Type B pancreatic cell (in vitro differentiated cells): ENCODE measurements at regions not wholly inside any gene's neighbourhood (a gene's known extent, or its start where the extent isn't known, plus 50 kb on each side); places are given as distances from the start of the nearest gene placed in this dataset.

Experiments used
- DNase-seq: peaks from one replicate; pipeline ENCODE4 v3.0.0; 2021; ENCODE audit warnings: mixed read lengths; ENCODE audit not compliant: unreplicated experiment; ENCODE audit errors: extremely low spot score
- H3K27ac Mint-ChIP-seq: 2 replicates; pipeline ENCODE4 v1.8.0; 2021; ENCODE audit warnings: mild to moderate bottlenecking, mixed read lengths
- H3K27me3 Mint-ChIP-seq: 2 replicates; pipeline ENCODE4 v1.8.0; 2021; ENCODE audit warnings: mixed read lengths
- H3K36me3 Mint-ChIP-seq: 2 replicates; pipeline ENCODE4 v1.8.0; 2021; ENCODE audit warnings: mixed read lengths
- H3K4me1 Mint-ChIP-seq: one replicate; pipeline ENCODE4 v1.8.0; 2021; ENCODE audit warnings: mixed read lengths; ENCODE audit not compliant: unreplicated experiment
- H3K4me3 Mint-ChIP-seq: 2 replicates; pipeline ENCODE4 v1.8.0; 2021; ENCODE audit warnings: mild to moderate bottlenecking, mixed read lengths
- H3K9me3 Mint-ChIP-seq: 2 replicates; pipeline ENCODE4 v1.8.0; 2021; ENCODE audit warnings: mixed read lengths
- TF ChIP-seq, protein P1 (sequence below): fragments of 200-600 bp; sonication (generic); conservative IDR thresholded peaks from 2 replicates; pipeline ENCODE4 v1.5.0; 2021; ENCODE audit warnings: antibody characterized with exemption, mild to moderate bottlenecking

DNA sequence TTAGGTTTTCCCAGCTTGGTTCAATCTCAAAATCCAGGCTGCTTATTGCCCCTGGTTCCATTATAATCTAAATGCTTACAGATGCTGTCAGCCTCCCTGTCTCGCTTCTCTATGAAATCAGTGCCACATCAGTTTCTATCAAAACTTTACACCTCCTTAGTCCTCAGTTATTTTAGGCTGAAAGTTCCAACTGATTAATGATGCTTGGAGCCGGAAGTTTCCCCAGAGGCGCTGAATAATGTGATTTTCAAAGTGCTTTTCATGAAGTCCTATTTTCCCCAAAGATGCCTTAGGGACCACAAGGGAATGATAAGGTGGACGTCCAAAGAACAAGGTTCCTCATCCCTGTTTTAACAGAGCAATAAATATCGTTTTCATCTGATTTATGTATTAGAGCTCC lies 262.4 kb upstream of the RMST start:
- DNase-seq: no peak
- H3K9me3 Mint-ChIP-seq: peaks cover 23% of the 10 kb centered on the region
- TF ChIP-seq, protein P1, sequence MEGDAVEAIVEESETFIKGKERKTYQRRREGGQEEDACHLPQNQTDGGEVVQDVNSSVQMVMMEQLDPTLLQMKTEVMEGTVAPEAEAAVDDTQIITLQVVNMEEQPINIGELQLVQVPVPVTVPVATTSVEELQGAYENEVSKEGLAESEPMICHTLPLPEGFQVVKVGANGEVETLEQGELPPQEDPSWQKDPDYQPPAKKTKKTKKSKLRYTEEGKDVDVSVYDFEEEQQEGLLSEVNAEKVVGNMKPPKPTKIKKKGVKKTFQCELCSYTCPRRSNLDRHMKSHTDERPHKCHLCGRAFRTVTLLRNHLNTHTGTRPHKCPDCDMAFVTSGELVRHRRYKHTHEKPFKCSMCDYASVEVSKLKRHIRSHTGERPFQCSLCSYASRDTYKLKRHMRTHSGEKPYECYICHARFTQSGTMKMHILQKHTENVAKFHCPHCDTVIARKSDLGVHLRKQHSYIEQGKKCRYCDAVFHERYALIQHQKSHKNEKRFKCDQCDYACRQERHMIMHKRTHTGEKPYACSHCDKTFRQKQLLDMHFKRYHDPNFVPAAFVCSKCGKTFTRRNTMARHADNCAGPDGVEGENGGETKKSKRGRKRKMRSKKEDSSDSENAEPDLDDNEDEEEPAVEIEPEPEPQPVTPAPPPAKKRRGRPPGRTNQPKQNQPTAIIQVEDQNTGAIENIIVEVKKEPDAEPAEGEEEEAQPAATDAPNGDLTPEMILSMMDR: no peak
- H3K36me3 Mint-ChIP-seq: no peaks in the 10 kb centered on the region
- no peak overlapping the region for H3K4me3 Mint-ChIP-seq
- peaks cover 9% of the 10 kb centered on the region for H3K4me1 Mint-ChIP-seq
- H3K27me3 Mint-ChIP-seq: no peaks in the 10 kb centered on the region
- no peak overlapping the region for H3K27ac Mint-ChIP-seq

DNA sequence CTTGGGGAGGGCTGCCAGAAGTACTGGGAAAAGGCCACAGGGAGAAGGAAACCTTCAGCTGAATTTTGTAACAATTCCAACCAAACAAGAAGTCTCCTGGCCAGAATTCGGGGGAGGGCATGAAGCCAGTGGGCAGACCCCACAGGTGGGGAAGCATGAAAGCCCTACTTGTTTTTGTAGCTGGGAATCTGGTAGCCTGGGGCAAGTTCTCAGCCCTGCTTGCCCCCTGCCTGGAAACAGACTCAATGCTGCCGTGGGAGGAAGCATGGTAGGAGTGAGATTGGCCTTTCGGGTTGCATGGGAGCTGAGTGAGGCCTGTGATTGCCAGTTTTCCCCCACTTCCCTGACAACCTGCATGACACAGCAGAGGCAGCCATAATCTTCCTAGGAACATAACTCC lies 259.2 kb upstream of the RMST start:
- H3K27ac Mint-ChIP-seq: no peak overlapping the region
- TF ChIP-seq, protein P1: no peak
- no peaks in the 10 kb centered on the region for H3K27me3 Mint-ChIP-seq
- no peaks in the 10 kb centered on the region for H3K36me3 Mint-ChIP-seq
- peaks cover 13% of the 10 kb centered on the region for H3K9me3 Mint-ChIP-seq
- peaks cover 9% of the 10 kb centered on the region for H3K4me1 Mint-ChIP-seq
- DNase-seq: no peak
- no peak overlapping the region for H3K4me3 Mint-ChIP-seq

DNA sequence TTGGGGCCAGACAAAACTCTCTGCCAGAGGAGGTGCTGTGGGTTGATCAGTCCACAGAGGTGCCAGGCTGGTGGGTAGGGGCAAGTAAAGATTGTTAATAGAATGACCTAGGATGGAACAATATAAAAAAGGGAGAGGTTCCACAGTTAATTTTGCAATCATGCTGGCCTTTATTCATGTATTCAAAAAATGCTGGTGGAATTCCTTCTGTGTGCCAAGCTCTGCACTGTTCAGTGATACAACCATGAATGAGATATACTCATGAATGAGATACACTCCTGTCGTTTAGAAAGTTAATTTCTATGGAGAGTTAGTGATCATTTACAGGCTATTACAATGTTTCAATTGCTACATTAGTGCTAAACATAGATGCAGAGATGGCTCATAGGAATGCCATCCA lies 252.6 kb upstream of the RMST start:
- H3K36me3 Mint-ChIP-seq: no peaks in the 10 kb centered on the region
- no peak overlapping the region for H3K4me3 Mint-ChIP-seq
- DNase-seq: no peak
- TF ChIP-seq, protein P1: no peak
- peaks cover 5% of the 10 kb centered on the region for H3K9me3 Mint-ChIP-seq
- peaks cover 13% of the 10 kb centered on the region for H3K27me3 Mint-ChIP-seq
- no peak overlapping the region for H3K27ac Mint-ChIP-seq
- no peaks in the 10 kb centered on the region for H3K4me1 Mint-ChIP-seq

DNA sequence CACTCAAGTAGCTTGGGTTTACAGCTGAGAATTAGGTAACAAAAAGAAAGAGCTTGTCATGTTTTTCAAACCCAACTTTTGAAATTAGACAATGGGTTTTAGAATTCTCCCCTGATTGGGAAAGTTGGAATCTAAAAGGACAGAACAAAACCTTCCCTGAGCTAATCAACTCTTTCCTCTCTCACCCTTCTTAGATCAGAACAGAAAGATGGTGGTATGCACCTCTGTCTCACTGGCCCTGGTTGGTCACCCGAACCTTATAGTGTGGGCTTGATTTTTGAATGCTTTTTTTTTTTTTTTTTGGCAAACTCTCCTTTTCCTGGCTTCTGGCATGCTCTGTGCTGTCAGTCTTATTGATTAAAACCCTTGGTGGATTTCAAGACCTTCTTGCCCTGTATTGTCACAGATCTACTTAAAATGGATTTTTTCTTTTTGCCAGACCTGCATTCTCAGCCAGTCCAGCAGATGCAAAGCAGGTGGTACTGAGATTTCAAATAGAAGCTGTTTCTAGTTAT lies 251.1 kb upstream of the RMST start:
- TF ChIP-seq, protein P1: no peak
- Mint-ChIP-seq H3K27ac (no peak overlapping the region), H3K9me3 (peaks cover 4% of the 10 kb centered on the region)

DNA sequence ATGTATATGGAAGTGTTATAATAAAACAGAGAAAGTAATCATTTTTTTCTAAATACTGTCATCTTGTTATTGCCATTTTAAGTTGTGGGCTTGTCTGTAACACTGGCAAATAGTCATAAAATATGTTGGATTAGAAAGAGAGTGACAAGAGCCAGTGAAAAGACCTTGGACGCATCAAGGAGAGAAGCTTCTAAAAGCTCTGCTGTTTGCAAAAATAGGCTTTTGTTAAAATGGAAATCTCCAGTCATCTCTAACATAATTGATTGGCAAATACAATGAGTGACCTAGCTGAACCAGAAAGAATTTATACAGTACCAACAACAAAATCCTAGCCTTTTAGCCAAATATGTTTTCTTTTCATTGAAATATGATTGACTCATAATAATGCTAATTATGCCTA lies 245.8 kb upstream of the RMST start:
- TF ChIP-seq, protein P1: no peak
- H3K27me3 Mint-ChIP-seq: peaks cover 20% of the 10 kb centered on the region
- H3K36me3 Mint-ChIP-seq: no peaks in the 10 kb centered on the region
- peaks cover 4% of the 10 kb centered on the region for H3K9me3 Mint-ChIP-seq
- H3K27ac Mint-ChIP-seq: no peak overlapping the region
- H3K4me1 Mint-ChIP-seq: peaks cover 4% of the 10 kb centered on the region
- DNase-seq: no peak
- no peak overlapping the region for H3K4me3 Mint-ChIP-seq

More for the DNA sequence above, 251.1 kb upstream of the RMST start:
- Mint-ChIP-seq H3K36me3 (no peaks in the 10 kb centered on the region), H3K27me3 (peaks cover 16% of the 10 kb centered on the region), H3K4me3 (no peak overlapping the region), H3K4me1 (no peaks in the 10 kb centered on the region)
- no peak for DNase-seq

DNA sequence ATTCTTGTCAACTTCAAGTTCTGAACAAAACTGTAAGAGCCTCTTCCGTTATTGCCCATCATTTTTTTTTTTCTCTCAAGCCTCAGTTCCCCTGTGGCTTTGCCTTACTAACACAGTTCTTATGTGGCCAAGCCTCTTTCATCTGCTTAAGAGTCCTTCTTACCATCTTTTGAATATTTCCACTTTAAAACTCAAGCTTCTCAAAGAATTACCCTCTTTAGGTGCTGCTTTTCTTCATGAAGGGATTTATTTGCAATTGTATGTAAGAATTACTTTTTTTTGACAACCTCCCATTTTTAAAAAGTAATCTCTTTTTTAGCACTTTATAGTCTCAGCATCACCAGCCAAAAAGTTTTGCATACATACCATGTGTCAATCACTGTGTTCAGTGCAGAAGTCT lies 240.2 kb upstream of the RMST start:
- H3K27me3 Mint-ChIP-seq: peaks cover 33% of the 10 kb centered on the region
- no peak for DNase-seq
- no peak overlapping the region for H3K27ac Mint-ChIP-seq
- no peaks in the 10 kb centered on the region for H3K9me3 Mint-ChIP-seq
- no peak overlapping the region for H3K4me3 Mint-ChIP-seq
- TF ChIP-seq, protein P1: no peak
- H3K36me3 Mint-ChIP-seq: no peaks in the 10 kb centered on the region
- H3K4me1 Mint-ChIP-seq: no peaks in the 10 kb centered on the region
